HepG2 (cell line): ENCODE measurements at regions not wholly inside any gene's neighbourhood (a gene's known extent, or its start where the extent isn't known, plus 50 kb on each side); places are given as distances from the start of the nearest gene placed in this dataset.

Experiments used
- CBX5 ChIP-seq: sonication (generic); formaldehyde crosslinking; IDR thresholded peaks from 2 replicates; pipeline ENCODE4 v1.4.0; 2020; ENCODE audit warnings: missing genetic modification reagents, borderline replicate concordance
- JUN ChIP-seq: sonication (generic); formaldehyde crosslinking; IDR thresholded peaks from 2 replicates; pipeline ENCODE4 v1.4.0; 2020; ENCODE audit warnings: mild to moderate bottlenecking, missing genetic modification reagents
- PATZ1 ChIP-seq: sonication (generic); formaldehyde crosslinking; IDR thresholded peaks from 2 replicates; pipeline ENCODE4 v1.4.0; 2020; ENCODE audit warnings: missing genetic modification reagents
- SP2 ChIP-seq: sonication (generic); formaldehyde crosslinking; IDR thresholded peaks from 2 replicates; pipeline ENCODE4 v1.5.1; 2020; ENCODE audit warnings: mild to moderate bottlenecking, missing genetic modification reagents
- YY1 ChIP-seq: IDR thresholded peaks from 2 replicates; pipeline ENCODE4 v1.6.1; 2011; ENCODE audit warnings: low read length, low read depth, moderate library complexity, mild to moderate bottlenecking; ENCODE audit not compliant: insufficient read depth, insufficient replicate concordance
- ZBTB33 ChIP-seq: sonication (generic); formaldehyde crosslinking; IDR thresholded peaks from 2 replicates; pipeline ENCODE4 v1.4.0; 2020; ENCODE audit warnings: missing genetic modification reagents
- TF ChIP-seq, protein P1 (sequence below): sonication (generic); formaldehyde crosslinking; IDR thresholded peaks from 2 replicates; pipeline ENCODE4 v1.5.0; 2020; ENCODE audit warnings: mild to moderate bottlenecking, missing genetic modification reagents, moderate library complexity
- TF ChIP-seq, protein P2 (sequence below): IDR thresholded peaks from 2 replicates; pipeline ENCODE4 v1.6.1; 2018; ENCODE audit warnings: missing genetic modification reagents, mild to moderate bottlenecking, missing compliant biosample characterization
- TF ChIP-seq, protein P3 (sequence below), 2 experiments: IDR thresholded peaks; 2 replicates each; pipeline ENCODE4 v1.6.1; 2011 to 2012; ENCODE audit warnings: low read length in 2 of 2, borderline replicate concordance in 1 of 2, low read depth in 1 of 2, mild to moderate bottlenecking in 1 of 2, moderate library complexity in 1 of 2

- TF ChIP-seq, protein P1, sequence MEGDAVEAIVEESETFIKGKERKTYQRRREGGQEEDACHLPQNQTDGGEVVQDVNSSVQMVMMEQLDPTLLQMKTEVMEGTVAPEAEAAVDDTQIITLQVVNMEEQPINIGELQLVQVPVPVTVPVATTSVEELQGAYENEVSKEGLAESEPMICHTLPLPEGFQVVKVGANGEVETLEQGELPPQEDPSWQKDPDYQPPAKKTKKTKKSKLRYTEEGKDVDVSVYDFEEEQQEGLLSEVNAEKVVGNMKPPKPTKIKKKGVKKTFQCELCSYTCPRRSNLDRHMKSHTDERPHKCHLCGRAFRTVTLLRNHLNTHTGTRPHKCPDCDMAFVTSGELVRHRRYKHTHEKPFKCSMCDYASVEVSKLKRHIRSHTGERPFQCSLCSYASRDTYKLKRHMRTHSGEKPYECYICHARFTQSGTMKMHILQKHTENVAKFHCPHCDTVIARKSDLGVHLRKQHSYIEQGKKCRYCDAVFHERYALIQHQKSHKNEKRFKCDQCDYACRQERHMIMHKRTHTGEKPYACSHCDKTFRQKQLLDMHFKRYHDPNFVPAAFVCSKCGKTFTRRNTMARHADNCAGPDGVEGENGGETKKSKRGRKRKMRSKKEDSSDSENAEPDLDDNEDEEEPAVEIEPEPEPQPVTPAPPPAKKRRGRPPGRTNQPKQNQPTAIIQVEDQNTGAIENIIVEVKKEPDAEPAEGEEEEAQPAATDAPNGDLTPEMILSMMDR (CRISPR knock-in tag) = no peak
- TF ChIP-seq, protein P2, sequence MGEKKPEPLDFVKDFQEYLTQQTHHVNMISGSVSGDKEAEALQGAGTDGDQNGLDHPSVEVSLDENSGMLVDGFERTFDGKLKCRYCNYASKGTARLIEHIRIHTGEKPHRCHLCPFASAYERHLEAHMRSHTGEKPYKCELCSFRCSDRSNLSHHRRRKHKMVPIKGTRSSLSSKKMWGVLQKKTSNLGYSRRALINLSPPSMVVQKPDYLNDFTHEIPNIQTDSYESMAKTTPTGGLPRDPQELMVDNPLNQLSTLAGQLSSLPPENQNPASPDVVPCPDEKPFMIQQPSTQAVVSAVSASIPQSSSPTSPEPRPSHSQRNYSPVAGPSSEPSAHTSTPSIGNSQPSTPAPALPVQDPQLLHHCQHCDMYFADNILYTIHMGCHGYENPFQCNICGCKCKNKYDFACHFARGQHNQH (CRISPR knock-in tag) = no peak
- TF ChIP-seq, protein P3, sequence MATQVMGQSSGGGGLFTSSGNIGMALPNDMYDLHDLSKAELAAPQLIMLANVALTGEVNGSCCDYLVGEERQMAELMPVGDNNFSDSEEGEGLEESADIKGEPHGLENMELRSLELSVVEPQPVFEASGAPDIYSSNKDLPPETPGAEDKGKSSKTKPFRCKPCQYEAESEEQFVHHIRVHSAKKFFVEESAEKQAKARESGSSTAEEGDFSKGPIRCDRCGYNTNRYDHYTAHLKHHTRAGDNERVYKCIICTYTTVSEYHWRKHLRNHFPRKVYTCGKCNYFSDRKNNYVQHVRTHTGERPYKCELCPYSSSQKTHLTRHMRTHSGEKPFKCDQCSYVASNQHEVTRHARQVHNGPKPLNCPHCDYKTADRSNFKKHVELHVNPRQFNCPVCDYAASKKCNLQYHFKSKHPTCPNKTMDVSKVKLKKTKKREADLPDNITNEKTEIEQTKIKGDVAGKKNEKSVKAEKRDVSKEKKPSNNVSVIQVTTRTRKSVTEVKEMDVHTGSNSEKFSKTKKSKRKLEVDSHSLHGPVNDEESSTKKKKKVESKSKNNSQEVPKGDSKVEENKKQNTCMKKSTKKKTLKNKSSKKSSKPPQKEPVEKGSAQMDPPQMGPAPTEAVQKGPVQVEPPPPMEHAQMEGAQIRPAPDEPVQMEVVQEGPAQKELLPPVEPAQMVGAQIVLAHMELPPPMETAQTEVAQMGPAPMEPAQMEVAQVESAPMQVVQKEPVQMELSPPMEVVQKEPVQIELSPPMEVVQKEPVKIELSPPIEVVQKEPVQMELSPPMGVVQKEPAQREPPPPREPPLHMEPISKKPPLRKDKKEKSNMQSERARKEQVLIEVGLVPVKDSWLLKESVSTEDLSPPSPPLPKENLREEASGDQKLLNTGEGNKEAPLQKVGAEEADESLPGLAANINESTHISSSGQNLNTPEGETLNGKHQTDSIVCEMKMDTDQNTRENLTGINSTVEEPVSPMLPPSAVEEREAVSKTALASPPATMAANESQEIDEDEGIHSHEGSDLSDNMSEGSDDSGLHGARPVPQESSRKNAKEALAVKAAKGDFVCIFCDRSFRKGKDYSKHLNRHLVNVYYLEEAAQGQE (IDR thresholded peaks at IDR 0.05; ENCODE audit: borderline replicate concordance in 1 of 2, low read depth in 1 of 2, low read length in 2 of 2) = no peak
- TF ChIP-seq ZBTB33 (no peak), PATZ1 (CRISPR knock-in tag) (no peak), YY1 (no peak), CBX5 (CRISPR knock-in tag) (no peak), JUN (no peak), SP2 (CRISPR knock-in tag) (no peak)
Measured at GRCh38 chr13:50277127-50277526, 261.9 kb downstream of the KCNRG start.
